GM20000 (cell line): ENCODE measurements at regions not wholly inside any gene's neighbourhood (a gene's known extent, or its start where the extent isn't known, plus 50 kb on each side); places are given as distances from the start of the nearest gene placed in this dataset.
"Not testable (repeated sequence)": the region's sequence is repeated elsewhere in the genome, so short reads cannot be mapped to it uniquely, and the experiment has no call there.

Experiments
- DNase-seq: peaks from one replicate; pipeline ENCODE4 v3.0.0; 2012; ENCODE audit warnings: low spot score
- TF ChIP-seq, protein P1 (sequence below): IDR thresholded peaks from 2 replicates; pipeline ENCODE4 v1.5.1; 2012; ENCODE audit warnings: mild to moderate bottlenecking, control low read depth; ENCODE audit errors: extremely low read depth, missing control alignments

GRCh38 chrX:104400387-104400786 is 145.7 kb upstream of the ESX1 start:
- no peak for DNase-seq
- TF ChIP-seq, protein P1, sequence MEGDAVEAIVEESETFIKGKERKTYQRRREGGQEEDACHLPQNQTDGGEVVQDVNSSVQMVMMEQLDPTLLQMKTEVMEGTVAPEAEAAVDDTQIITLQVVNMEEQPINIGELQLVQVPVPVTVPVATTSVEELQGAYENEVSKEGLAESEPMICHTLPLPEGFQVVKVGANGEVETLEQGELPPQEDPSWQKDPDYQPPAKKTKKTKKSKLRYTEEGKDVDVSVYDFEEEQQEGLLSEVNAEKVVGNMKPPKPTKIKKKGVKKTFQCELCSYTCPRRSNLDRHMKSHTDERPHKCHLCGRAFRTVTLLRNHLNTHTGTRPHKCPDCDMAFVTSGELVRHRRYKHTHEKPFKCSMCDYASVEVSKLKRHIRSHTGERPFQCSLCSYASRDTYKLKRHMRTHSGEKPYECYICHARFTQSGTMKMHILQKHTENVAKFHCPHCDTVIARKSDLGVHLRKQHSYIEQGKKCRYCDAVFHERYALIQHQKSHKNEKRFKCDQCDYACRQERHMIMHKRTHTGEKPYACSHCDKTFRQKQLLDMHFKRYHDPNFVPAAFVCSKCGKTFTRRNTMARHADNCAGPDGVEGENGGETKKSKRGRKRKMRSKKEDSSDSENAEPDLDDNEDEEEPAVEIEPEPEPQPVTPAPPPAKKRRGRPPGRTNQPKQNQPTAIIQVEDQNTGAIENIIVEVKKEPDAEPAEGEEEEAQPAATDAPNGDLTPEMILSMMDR, result no peak

DNA sequence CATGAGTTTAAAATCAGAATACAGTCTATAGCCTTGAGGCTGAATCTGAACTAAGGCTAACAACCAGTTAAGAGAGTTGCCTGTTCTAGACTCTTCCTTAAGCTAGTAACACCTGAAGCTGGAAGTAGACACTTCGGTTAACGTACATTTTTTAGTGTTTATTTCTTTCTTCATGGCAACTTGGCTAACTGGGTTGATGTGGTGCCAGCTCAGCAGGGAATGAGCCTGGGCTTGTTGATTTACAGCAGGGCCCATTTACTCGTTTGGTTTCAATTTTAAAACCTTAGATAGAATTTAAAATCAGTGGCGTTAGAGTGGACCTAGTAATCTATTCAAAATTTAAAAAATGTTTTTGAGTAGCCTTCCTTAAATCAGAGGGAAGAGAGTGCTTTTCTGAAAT is 137.6 kb upstream of the ESX1 start:
- TF ChIP-seq, protein P1, result no peak
- DNase-seq, result no peak

DNA sequence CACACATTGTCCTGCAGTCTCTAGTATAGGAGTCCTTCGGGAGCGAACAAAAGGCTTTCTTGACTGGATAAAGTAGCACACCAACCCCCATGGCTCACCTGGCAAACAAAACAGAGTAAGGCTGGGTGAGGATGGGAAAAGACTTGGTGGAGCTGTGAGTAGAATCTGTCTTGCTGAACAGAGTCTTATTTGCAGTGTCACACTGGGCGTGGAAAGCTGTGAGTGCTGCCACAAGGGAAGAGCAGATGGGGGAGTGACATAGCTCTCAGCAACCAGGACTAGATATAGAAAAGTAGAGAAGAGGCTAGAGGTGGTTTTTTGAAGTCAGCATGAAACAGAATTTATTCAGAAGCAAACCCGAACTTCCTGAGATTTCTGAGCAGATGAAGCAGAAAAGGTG is 137.2 kb upstream of the ESX1 start:
- no peak for DNase-seq
- TF ChIP-seq, protein P1, result no peak

DNA sequence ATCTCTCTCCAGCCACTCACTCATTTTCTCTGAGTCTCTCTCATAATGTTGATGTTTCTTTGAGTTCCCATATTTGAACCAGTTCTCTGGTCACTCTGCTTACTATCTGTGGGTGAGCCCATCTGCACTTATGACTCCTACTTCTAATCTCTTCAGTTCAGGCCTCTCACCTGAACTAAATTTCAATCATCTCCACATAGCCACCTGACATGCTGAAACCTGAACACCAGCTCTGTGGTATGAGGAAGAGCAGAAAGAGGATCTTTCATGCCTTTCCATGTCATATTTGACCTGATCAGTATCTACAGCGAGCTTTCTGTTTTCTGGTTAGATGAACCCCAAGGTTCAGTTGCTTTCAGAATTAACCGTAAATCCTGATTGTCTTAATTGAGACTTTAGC is 122.2 kb upstream of the ESX1 start:
- DNase-seq, result no peak
- TF ChIP-seq, protein P1, result no peak

- TF ChIP-seq, protein P1, result no peak
- DNase-seq, result no peak
These were observed 117.8 kb upstream of the ESX1 start for GRCh38 chrX:104372547-104372946.

- no peak for DNase-seq
- TF ChIP-seq, protein P1, result no peak
These were observed 115.4 kb upstream of the ESX1 start for GRCh38 chrX:104370089-104370488.

DNA sequence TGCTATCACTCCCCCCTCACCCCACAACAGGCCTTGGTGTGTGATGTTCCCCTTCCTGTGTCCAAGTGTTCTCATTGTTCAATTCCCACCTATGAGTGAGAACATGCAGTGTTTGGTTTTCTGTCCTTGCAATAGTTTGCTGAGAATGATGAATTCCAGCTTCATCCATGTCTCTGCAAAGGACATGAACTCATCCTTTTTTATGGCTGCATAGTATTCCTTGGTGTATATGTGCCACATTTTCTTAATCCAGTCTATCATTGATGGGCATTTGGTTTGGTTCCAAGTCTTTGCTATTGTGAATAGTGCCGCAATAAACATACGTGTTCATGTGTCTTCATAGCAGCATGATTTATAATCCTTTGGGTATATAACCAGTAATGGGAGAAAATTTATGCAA is 106.0 kb upstream of the ESX1 start:
- not testable (repeated sequence) for DNase-seq

- no peak for DNase-seq
- TF ChIP-seq, protein P1, result no peak
These were observed 104.4 kb upstream of the ESX1 start for GRCh38 chrX:104359124-104359523.
